ENCODE measurements at regions not wholly inside any gene's neighbourhood (a gene's known extent, or its start where the extent isn't known, plus 50 kb on each side); places are given as distances from the start of the nearest gene placed in this dataset.

GRCh38 chr5:52356311-52356918 is 431.3 kb upstream of the ITGA1 start:
- Histone ChIP-seq H3K9me3 (no peaks in the 10 kb centered on the region), H3K27me3 (no peaks in the 10 kb centered on the region), H3K4me3 (no peak overlapping the region), H3K27ac (no peak overlapping the region), H3K4me1 (no peaks in the 10 kb centered on the region), H3K36me3 (no peaks in the 10 kb centered on the region)
- no peak for TF ChIP-seq POLR2A (IDR thresholded peaks at IDR 0.05)
- TF ChIP-seq CTCF (IDR thresholded peaks at IDR 0.05), result peak in 2 of 3 donors; percentile 15 to 25
- DNase-seq (ENCODE audit: low spot score in 2 of 2), result no peak
- intact Hi-C loops (cut with DNase I; ENCODE audit: low total_unique reads), result no loop called here

GRCh38 chr5:52359261-52359660 is 428.5 kb upstream of the ITGA1 start:
- TF ChIP-seq POLR2A (IDR thresholded peaks at IDR 0.05), result no peak
- no peak for TF ChIP-seq CTCF (IDR thresholded peaks at IDR 0.05)
- TF ChIP-seq POLR2AphosphoS5 (IDR thresholded peaks at IDR 0.05), result no peak
- intact Hi-C loops (cut with DNase I; ENCODE audit: low total_unique reads), result no loop called here

GRCh38 chr5:52360985-52361384 is 426.7 kb upstream of the ITGA1 start:
- intact Hi-C loops (cut with DNase I; ENCODE audit: low total_unique reads), result no loop called here
- no peaks in the 10 kb centered on the region for H3K27me3 ChIP-seq
- DNase-seq (ENCODE audit: low spot score in 2 of 2), result no peak
- H3K27ac ChIP-seq, result no peak overlapping the region
- no peaks in the 10 kb centered on the region for H3K4me1 ChIP-seq
- no peaks in the 10 kb centered on the region for H3K9me3 ChIP-seq
- TF ChIP-seq CTCF (IDR thresholded peaks at IDR 0.05) (no peak), POLR2A (IDR thresholded peaks at IDR 0.05) (no peak), POLR2AphosphoS5 (IDR thresholded peaks at IDR 0.05) (no peak)
- H3K4me3 ChIP-seq, result no peak overlapping the region
- H3K36me3 ChIP-seq, result no peaks in the 10 kb centered on the region

More at GRCh38 chr5:52359261-52359660, 428.5 kb upstream of the ITGA1 start:
- Histone ChIP-seq H3K4me1 (no peaks in the 10 kb centered on the region), H3K36me3 (no peaks in the 10 kb centered on the region), H3K4me3 (no peak overlapping the region), H3K27ac (no peak overlapping the region), H3K9me3 (no peaks in the 10 kb centered on the region), H3K27me3 (no peaks in the 10 kb centered on the region)
- DNase-seq (ENCODE audit: low spot score in 2 of 2), result no peak

GRCh38 chr5:52374286-52374685 is 413.4 kb upstream of the ITGA1 start:
- DNase-seq (ENCODE audit: low spot score in 2 of 2), result no peak
- H3K4me1 ChIP-seq, result no peaks in the 10 kb centered on the region
- no peak overlapping the region for H3K27ac ChIP-seq
- H3K27me3 ChIP-seq, result no peaks in the 10 kb centered on the region
- intact Hi-C loops (cut with DNase I; ENCODE audit: low total_unique reads), result no loop called here
- TF ChIP-seq POLR2A (IDR thresholded peaks at IDR 0.05), result no peak
- TF ChIP-seq CTCF (IDR thresholded peaks at IDR 0.05), result no peak
- TF ChIP-seq POLR2AphosphoS5 (IDR thresholded peaks at IDR 0.05), result no peak
- H3K36me3 ChIP-seq, result no peaks in the 10 kb centered on the region
- H3K9me3 ChIP-seq, result no peaks in the 10 kb centered on the region
- H3K4me3 ChIP-seq, result no peak overlapping the region

GRCh38 chr5:52375969-52376368 is 411.7 kb upstream of the ITGA1 start:
- DNase-seq (ENCODE audit: low spot score in 2 of 2), result no peak

More at GRCh38 chr5:52375969-52376368, 411.7 kb upstream of the ITGA1 start:
- no peaks in the 10 kb centered on the region for H3K9me3 ChIP-seq
- H3K36me3 ChIP-seq, result no peaks in the 10 kb centered on the region
- intact Hi-C loops (cut with DNase I; ENCODE audit: low total_unique reads), result no loop called here
- no peak overlapping the region for H3K27ac ChIP-seq
- H3K4me1 ChIP-seq, result no peaks in the 10 kb centered on the region
- TF ChIP-seq POLR2A (IDR thresholded peaks at IDR 0.05) (no peak), POLR2AphosphoS5 (IDR thresholded peaks at IDR 0.05) (no peak), CTCF (IDR thresholded peaks at IDR 0.05) (no peak)
- no peak overlapping the region for H3K4me3 ChIP-seq
- H3K27me3 ChIP-seq, result no peaks in the 10 kb centered on the region
